DMS79 (cell line): ENCODE measurements at regions not wholly inside any gene's neighbourhood (a gene's known extent, or its start where the extent isn't known, plus 50 kb on each side); places are given as distances from the start of the nearest gene placed in this dataset.
"Not testable (repeated sequence)": the region's sequence is repeated elsewhere in the genome, so short reads cannot be mapped to it uniquely, and the experiment has no call there.

ENCODE experiments used
- DNase-seq: peaks from one replicate; lab custom pipeline; 2025; lab: John Stamatoyannopoulos, UW

DNA sequence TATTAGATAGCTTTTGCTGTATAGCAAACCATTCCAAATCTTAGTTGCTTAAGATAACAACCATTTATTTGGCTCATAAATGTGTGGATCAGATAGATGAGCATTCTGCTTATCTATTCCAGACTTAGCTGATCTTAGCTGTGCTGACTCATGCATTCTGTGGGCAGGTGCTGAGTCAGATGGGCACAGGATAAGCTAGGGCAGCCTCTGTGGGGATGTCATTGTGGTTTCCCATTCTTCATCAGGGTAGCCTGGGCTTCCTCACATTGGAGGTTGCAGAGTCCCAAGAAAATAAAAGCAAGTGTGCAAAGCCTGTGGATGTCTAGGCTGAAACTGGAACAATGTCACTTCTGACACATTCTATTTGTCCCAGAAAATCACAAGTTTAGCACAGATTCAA is 917.0 kb downstream of the TYW1 start:
- no peak for DNase-seq

- DNase-seq: not testable (repeated sequence)
Observed at GRCh38 chr7:67916111-67916510, 919.5 kb downstream of the TYW1 start.

DNA sequence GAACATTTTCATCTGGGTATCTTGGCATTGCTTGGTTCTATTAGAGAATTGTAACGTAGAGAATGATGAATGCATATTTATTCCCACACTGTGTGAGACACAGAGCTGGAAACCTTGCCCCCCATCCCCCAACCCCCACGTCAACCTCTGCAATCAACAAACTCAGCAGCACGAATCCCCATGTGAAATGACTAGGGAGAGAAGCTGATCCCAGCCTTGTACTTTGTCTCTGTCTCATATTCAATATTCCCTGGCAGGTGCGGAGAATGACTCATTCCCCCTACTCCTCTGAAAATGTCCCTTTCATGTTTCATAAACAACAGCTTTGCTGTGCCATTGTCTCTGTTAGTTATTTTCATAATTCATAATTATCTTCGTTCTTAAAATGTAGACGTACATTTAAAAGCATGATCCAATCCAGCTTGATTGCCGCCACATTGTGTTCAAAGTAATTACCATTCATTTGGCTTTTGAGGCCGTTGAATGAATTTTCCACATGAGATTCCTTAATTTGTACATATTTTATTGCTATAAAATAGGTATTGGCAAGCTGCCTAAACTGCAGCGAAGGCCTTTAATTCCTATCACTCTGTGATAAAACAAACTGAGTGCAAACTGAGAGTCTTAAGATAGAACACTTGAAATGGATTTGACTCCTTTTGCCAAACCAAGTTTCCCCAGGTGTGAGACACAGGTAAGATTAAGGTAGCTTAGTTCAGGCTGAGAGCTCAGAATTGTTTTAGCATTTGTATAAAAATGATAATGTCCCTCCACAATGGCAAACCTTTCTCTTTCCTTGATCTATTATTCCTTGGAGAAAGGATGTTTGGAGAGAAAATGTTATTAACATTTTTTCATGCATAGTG is 920.2 kb downstream of the TYW1 start:
- DNase-seq: peak; percentile 34

DNA sequence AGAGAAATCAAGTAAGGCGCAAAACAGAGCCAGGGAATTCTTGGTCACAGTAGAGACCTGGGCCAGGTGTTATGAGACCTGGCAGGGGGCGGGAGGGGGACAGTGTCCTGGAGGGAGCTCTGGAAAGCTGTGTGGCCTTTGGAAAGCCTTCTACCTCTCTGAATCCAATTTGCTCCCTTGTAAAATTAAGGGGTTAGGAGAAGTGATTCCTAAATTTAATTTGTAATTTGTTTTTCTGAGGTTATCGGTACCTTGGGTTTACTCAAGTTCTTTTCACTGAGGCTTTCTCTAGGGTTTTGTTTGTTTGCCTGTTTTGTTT is 920.8 kb downstream of the TYW1 start:
- no peak for DNase-seq

DNA sequence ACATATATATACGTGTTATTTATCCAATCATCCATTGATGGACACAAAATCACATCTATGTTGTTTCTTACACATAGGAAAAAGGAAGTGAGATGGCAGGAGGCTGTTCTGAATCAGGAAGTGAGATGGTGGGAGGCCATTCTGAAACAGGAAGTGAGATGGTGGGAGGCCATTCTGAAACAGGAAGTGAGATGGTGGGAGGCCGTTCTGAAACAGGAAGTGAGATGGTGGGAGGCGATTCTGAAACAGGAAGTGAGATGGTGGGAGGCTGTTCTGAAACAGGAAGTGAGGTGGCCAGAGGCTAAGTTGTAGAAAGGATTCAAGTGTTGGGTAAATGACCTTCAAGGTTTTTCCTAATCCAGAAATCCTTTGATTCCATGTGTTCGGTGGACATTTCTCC is 921.5 kb downstream of the TYW1 start:
- no peak for DNase-seq

GRCh38 chr7:67923286-67923685 is 926.7 kb downstream of the TYW1 start:
- no peak for DNase-seq

DNA sequence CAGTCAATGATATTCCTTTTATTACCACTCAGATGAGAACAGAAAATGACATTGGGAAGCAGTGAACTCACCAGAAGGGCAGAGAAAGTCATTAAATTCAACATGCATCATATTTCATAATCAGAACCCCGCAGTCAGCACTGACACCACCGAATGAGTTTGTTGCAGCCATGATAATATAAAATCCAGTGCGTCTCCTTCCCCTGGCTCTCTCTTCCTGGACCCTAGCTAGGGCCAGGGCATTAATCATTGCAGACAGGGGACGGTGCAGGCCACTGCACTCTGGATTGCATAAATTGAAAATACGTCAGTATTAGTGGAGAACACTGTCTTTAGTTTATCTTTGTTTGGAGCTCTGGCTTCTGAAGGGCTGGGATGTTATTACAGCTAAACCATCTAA is 931.5 kb downstream of the TYW1 start:
- DNase-seq: no peak

- not testable (repeated sequence) for DNase-seq
Observed at GRCh38 chr7:67936447-67936846, 939.8 kb downstream of the TYW1 start.

- DNase-seq: no peak
Observed at GRCh38 chr7:67940400-67940799, 943.8 kb downstream of the TYW1 start.

GRCh38 chr7:67947191-67947590 is 950.6 kb downstream of the TYW1 start:
- DNase-seq: no peak

DNA sequence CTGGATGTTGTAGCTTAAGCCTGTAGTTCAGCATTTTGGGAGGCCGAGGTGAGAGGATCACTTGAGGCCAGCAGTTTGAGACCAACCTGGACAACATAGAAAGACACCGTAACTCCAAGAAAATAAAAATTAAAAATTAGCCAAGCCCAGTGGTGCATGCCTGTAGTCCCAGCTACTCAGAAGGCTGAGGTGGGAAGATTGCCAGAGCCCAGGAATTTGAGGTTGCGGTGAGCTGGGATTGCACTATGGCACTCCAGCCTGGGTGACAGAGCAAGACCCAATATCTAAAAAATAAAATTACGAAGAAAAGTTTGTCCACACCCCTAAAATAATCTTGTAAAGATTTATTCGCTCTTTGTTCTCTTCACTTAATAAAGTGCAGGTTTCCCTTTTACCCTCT is 951.0 kb downstream of the TYW1 start:
- no peak for DNase-seq

GRCh38 chr7:67950321-67951083 is 953.9 kb downstream of the TYW1 start:
- no peak for DNase-seq

GRCh38 chr7:67955061-67955460 is 958.4 kb downstream of the TYW1 start:
- DNase-seq: no peak

DNA sequence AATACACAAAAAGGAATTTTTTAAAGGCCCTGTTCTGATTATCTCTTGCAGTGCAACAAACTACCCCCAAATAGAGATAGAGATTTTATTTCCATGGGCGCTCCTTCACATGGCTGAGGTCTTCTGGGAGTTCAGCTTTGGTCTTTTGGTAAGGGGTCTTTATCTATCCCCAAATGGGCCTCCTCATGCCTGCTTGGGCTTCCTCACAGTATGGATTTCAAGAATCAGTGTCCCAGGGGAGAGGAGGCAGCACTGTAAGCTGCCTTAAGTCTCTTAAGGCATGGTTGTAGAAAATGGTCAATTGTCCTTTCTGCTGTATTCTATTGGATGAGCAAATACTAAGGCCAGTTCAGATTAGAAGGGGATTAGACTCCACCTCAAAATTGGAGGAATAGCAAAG is 966.2 kb downstream of the TYW1 start:
- DNase-seq: no peak

DNA sequence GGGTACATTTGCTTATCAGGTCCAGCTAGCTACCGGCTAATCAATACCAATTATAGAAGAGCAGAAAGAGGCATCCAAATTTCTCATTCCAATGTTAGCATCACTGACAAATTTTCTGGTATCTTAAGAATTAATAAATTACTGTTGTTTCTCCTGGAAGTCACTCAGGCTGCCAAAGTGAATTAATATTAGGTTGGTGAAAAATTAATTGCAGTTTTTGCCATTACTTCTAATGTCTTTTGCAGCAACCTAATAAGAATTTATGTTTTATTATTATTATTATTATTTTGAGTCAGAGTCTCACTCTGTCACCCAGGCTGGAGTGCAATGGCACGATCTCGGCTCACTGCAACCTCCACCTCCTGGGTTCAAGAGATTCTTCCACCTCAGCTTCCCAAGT is 979.9 kb downstream of the TYW1 start:
- no peak for DNase-seq

DNA sequence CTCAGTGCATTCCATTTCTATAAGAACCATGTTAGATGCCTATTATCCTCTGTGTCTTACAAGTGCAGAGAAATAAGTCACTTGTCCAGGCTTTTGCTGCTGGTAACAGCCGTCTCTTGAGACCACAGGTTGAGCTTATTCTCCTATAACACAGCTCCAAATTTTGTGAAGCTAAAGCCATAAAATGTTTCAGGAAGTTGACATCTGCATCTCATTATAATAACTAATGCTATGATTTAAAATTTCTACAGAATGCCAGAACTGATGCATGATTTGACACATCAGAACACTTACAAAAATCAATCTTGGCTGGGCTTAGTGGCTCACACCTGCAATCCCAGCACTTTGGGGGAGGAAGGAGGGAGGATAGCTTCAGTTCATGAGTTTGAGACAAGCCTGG is 986.9 kb downstream of the TYW1 start:
- no peak for DNase-seq

DNA sequence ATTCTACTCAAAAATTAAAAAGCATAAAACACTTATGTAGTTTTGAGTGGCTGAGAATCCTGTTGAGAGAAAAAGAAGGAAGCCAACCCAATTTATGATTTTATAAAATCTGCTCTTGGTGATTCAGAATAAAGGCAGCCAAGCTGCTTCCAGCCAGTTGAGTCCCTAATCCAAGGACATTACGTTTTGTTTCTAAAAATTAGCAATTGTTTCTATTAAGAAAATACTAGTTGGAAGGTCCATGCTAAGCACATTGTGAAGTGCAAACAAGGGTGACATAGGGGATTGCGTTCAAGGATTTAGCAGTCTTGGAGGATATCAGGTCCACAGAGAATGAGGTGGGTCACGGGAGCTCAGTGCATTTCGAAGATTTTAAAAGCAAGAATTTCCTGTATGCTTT is 987.7 kb downstream of the TYW1 start:
- no peak for DNase-seq

DNA sequence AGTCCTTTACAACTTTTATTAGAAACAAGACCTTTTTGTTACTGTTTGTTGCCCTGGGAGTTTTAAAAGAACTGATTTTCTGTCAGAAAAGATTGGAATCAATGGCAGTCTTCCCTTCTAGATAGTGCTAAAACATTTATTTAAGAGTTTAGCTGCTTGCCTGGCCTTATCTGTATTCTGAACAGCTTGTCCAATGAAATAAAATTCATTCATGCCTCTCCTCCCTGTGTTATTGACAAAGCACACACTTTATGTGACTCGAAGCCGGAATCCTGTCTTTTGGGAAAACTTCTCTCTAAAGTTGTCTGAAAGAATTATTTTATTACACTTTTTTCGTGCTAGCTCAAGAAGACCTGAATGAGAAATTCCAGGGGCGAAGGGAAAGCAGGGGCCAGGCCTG is 992.5 kb downstream of the TYW1 start:
- DNase-seq: no peak

DNA sequence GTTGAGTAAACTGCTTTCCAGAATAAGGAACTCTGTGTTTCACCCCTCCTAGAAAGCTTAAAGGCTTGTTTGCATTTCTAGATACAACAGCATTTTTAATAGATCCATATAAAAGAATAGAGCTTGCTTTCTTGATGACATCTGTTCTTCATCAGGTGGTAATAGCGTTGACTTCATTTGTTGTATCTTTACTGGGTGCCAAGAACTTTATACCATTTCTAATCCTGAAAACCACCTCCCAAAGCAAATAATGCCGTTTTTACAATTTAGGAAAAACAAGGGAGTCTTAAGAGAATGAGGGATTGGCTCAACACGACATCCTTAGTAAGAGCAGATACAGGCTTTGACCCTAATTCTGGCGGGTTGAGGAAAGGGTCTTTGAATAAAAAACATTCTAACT is 993.4 kb downstream of the TYW1 start:
- DNase-seq: no peak

DNA sequence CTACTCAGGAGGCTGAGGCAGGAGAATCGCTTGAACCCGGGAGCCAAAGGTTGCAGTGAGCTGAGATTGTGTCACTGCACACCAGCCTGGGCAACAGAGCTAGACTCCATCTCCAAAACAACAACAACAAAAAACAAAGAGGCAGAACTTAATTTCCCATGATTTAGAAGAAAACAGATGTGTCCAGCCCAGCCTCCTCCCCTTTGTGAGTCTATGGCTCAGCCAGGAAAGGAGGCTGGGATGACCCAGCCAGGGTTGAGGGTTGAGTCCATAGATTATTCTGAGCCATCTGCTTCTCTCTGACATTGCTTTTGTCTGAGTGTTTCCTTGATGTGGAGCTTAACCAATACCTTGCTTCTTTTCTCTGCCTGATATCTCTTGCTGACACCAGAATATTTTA is 994.1 kb downstream of the TYW1 start:
- DNase-seq: no peak

DNA sequence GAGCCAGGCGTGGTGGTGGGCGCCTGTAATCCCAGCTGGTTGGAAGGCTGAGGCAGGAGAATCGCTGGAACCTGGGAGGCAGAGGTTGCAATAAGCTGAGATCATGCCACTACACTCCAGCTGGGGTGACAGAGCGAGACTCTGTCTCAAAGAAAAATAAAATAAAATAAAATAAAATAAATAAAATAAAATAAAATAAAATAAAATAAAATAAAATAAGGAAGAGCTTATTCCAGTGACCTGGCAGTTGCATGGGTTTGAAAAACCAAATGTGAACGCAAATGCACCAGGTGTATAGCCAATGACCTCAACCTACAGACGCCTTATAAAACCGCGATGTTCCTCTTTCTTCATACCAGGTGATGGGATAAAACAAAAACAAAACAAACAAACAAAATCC is 995.7 kb downstream of the TYW1 start:
- no peak for DNase-seq

DNA sequence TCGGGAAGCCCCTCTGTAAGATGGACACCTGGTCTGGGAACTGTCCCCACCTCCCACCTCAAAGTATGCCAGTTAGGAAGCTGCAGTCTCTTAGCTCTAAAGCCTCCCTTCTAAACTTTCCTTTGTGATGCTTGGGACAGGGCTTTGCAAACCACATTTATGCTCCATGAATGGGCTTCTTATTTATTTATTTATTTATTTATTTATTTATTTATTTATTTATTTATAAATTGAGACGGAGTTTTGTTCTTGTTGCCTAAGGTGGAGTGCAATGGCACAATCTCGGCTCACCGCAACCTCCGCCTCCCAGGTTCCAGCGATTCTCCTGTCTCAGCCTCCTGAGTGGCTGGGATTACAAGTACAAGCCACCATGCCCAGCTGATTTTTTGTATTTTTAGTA is 1009.4 kb downstream of the TYW1 start:
- no peak for DNase-seq

DNA sequence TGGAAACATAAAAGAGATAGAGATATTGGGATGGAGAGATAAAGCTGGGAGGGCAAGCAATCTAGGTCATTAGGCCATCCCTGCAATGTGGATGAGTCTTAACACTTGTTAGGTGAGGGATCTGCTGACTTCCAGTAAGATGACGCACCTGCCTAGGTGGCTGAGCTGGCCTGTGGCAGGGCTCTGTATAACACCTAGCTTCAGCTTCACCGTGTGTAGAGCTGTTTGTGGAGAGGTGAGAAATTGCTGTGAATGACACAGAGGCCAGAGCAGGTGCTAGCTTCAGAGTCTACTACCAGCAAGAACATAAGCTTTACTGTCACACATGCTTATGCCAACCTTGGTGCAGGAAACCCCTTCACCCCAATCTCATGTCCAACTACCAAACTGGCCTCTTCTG is 1010.0 kb downstream of the TYW1 start:
- DNase-seq: no peak

DNA sequence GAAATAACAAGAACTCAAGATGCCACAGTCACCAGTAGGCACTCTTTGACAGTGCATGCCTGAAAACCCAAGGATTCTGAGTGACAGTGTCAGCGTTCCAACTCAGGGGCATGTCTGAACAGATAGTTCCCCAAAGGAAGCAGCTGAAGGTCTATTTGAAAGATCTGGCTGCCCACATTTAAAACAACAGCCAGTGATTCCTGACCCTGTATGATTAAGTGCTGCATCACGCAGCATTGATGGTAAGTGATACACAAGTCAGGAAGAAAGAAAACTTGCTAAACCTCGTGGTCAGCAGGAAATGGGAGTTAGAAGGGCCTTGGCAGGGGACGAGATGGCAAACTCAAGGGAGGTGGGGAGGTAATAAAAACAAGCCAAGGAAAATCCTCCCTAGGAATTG is 1013.1 kb downstream of the TYW1 start:
- DNase-seq: no peak
